A549 (cell line): ENCODE measurements at regions not wholly inside any gene's neighbourhood (a gene's known extent, or its start where the extent isn't known, plus 50 kb on each side); places are given as distances from the start of the nearest gene placed in this dataset.
A peak's percentile ranks its signal among the peaks of the same experiment; 100 is the strongest.

Source experiments
- JUN ChIP-seq, 2 experiments: fragments of >200 bp; sonication (Bioruptor Twin); formaldehyde crosslinking; IDR thresholded peaks; 2 replicates in 1 of 2; 3 replicates in 1 of 2; pipeline ENCODE4 v1.6.1; 2016 to 2017
- KDM1A ChIP-seq: fragments of 200-600 bp; sonication (generic); IDR thresholded peaks from 2 replicates; pipeline ENCODE4 v1.6.1; 2016; ENCODE audit warnings: low read depth, mild to moderate bottlenecking
- MAX ChIP-seq: IDR thresholded peaks from 2 replicates; pipeline ENCODE4 v1.6.1; 2012
- MAZ ChIP-seq: fragments of 150-350 bp; IDR thresholded peaks from 2 replicates; pipeline ENCODE4 v1.6.1; 2014; ENCODE audit warnings: antibody characterized with exemption, low read depth, low read length, borderline replicate concordance
- MYC ChIP-seq: IDR thresholded peaks from 2 replicates; pipeline ENCODE4 v1.6.1; 2012; ENCODE audit warnings: mild to moderate bottlenecking, inconsistent platforms, low read length, improper control_type of control experiment, borderline replicate concordance
- POLR2A ChIP-seq: IDR thresholded peaks from 2 replicates; pipeline ENCODE4 v1.6.1; 2012; ENCODE audit warnings: mild to moderate bottlenecking, low read length
- RAD21 ChIP-seq, 2 experiments: fragments of >200 bp in 1 of 2; sonication (Bioruptor Twin) in 1 of 2; formaldehyde crosslinking in 1 of 2; IDR thresholded peaks in 1 of 2; conservative IDR thresholded peaks in 1 of 2; 2 replicates in 1 of 2; 3 replicates in 1 of 2; pipeline ENCODE4 v1.6.1; 2012 to 2018; ENCODE audit warnings: inconsistent platforms in 1 of 2
- TF ChIP-seq, protein P1 (sequence below): fragments of >200 bp; sonication (Bioruptor Twin); formaldehyde crosslinking; IDR thresholded peaks from 3 replicates; pipeline ENCODE4 v1.5.1; 2016

GRCh38 chr13:64529874-64530485 lies 2700.2 kb downstream of the PCDH9 start:
- no peak for TF ChIP-seq MAZ
- no peak for TF ChIP-seq MAX
- TF ChIP-seq KDM1A, result no peak
- TF ChIP-seq MYC, result no peak
- no peak for TF ChIP-seq POLR2A
- TF ChIP-seq, protein P1, sequence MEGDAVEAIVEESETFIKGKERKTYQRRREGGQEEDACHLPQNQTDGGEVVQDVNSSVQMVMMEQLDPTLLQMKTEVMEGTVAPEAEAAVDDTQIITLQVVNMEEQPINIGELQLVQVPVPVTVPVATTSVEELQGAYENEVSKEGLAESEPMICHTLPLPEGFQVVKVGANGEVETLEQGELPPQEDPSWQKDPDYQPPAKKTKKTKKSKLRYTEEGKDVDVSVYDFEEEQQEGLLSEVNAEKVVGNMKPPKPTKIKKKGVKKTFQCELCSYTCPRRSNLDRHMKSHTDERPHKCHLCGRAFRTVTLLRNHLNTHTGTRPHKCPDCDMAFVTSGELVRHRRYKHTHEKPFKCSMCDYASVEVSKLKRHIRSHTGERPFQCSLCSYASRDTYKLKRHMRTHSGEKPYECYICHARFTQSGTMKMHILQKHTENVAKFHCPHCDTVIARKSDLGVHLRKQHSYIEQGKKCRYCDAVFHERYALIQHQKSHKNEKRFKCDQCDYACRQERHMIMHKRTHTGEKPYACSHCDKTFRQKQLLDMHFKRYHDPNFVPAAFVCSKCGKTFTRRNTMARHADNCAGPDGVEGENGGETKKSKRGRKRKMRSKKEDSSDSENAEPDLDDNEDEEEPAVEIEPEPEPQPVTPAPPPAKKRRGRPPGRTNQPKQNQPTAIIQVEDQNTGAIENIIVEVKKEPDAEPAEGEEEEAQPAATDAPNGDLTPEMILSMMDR, result peak; percentile 29; the same call in 1 of the 3 replicates
- no peak for TF ChIP-seq JUN (IDR thresholded peaks at IDR 0.05)
- peak in 1 of 2 experiments; percentile 19; a peak in 2 of 5 replicates for TF ChIP-seq RAD21 (conservative IDR thresholded peaks at IDR 0.05 in 1 of 2, IDR thresholded peaks at IDR 0.05 in 1 of 2)
